HG02938 (cell line): ENCODE measurements at regions not wholly inside any gene's neighbourhood (a gene's known extent, or its start where the extent isn't known, plus 50 kb on each side); places are given as distances from the start of the nearest gene placed in this dataset.
"Not testable (repeated sequence)": the region's sequence is repeated elsewhere in the genome, so short reads cannot be mapped to it uniquely, and the experiment has no call there.

ENCODE experiments used
- ATAC-seq: cut with Tn5 transposase; IDR thresholded peaks from one replicate; pipeline ENCODE4 v1.9.1; 2021; ENCODE audit warnings: mild to moderate bottlenecking, moderate library complexity; ENCODE audit not compliant: unreplicated experiment

GRCh38 chr5:17326600-17327037 is 109.2 kb downstream of the BASP1 start:
- ATAC-seq: no peak

DNA sequence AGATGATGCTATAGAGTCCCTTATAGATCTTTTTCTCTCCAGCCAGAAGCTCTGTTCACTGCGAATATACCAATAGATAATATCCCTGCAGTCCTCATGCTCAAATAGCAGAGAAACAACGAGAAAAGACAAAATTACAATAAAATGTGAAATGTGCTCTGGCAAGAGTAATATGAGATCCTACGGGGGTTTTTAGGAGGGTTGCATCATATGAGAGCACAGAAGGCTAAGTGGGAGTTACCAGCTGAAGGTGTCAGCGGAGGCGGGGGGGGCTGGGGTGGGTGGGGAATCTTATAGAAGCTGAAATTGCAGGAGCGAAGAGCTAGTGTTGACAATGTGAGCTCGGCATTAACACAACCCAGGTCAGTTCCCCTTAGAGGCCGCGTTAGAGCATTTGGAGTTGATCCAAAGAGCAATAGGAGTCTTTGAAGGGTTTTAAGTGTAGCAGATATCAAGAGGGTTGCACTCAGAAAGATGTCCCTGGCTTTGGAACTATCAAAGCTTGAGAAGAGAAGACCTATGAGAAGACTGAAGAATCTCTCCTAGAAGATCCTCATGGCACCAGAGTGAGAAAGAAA is 109.7 kb downstream of the BASP1 start:
- no peak for ATAC-seq

DNA sequence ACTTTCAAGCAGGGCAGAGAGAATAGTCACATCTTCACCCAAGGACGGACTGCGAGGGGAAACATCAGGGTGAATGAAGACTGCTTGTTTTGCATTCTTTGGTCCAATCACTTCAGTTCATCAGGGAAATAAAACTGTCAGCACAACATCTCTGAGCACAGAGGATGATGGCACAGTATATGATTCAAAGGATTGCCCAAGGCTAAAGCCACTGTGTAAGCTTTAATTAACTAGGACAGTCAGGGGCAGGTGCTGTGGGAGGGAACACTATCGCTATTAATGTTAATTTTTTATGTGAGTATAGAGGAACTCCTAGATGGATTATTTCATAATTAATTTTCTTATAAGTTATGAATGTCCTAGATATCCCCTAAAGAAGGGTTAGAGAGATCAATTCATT is 112.1 kb downstream of the BASP1 start:
- ATAC-seq: no peak

DNA sequence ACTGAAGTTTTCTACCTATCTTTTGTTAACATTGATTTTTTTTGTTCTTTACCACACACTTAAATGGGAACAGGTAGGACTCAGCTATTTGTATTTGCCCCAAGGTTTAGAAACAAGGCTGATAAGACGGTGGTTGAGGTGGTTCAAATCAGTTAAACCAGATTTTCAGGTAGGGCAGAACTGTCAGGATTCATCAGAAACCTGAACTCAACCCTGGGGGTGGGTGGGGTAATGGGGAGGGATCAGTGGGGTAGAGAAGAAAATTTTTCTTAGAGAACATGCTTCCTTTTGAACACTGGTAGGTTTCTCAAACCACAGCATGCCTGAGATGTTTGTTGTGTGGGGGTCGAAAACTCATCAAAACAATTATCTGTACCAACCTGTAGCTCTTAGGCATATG is 113.0 kb downstream of the BASP1 start:
- ATAC-seq: no peak

- no peak for ATAC-seq
Measured at GRCh38 chr5:17331651-17332050, 114.2 kb downstream of the BASP1 start.

DNA sequence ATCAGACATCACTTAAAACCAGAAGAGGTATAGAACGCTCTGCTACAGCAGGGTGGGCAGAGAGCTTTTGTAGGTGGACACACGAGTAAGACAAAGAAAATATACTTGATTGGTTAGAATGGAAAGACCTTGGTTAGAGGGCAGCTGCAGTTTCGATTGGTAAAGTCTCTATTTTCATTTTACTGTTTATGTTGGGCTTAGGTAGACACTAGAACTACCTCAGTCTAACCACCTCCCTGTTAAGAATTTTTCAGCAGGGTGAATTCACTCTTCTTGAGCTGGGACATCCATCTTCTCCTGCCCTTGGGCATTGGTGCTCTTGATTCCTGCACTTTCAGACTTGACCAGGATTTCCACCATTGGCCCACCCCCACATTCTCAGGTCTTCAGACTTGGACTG is 116.3 kb downstream of the BASP1 start:
- ATAC-seq: no peak

DNA sequence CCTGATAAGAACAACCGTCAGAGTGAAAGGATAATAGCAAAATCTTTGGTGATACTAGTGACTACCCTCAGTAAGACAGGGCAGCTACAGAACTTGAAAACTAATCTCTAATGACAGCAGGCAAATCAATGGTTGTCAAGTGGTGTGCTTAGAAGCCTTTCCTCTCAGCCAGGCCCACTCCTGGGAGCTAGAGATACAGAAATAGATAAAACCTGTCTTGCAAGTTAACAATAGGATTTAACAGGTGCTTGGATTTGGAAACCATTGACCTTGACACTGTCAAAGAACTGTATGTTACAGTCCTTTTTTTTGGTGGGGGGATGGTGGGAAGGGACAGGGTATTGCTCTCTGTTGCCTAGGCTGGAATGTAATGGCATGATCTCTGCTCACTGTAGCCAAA is 118.6 kb downstream of the BASP1 start:
- no peak for ATAC-seq

- not testable (repeated sequence) for ATAC-seq
Measured at GRCh38 chr5:17336723-17337122, 119.3 kb downstream of the BASP1 start.

DNA sequence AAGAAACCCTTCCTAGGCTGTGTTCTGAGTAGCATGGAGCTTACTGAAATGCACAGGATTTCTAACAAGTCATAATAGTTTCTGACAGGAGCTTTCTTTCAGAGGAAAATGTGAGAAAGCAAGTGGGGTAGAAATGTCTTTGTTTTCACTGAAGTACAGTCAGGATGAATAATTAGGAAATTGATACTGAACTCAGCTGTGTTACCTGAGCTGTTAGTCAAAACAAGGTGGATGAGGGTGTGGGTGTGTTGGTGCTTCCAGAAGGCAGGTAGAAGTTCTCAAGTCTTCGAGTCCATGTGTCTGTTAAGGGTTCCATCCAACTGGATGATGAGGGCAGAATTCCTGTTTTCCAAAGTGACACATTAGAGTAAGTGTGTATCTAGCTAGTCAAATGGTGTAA is 122.4 kb downstream of the BASP1 start:
- ATAC-seq: no peak

- ATAC-seq: no peak
Measured at GRCh38 chr5:17340379-17340778, 122.9 kb downstream of the BASP1 start.

DNA sequence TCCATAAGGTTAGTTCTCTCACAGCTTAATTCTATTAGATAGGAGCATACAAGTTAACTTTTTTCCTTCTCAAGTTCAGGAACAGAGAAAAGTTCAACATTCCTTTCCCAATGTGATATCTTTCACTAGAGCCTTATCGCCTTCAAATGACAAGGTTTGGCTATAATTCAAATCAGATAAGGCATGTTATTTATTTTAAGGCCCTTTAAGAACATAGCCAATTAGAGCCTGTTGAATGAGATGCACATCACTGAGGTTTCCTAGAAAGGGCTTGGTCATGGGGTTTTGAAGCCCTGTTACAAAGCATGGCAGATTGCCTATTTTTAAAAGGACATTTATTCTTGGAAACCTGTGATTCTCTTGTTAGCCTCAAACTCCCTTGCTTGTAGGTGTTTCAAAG is 123.4 kb downstream of the BASP1 start:
- ATAC-seq: no peak

- ATAC-seq: peak; percentile 77
Measured at GRCh38 chr5:17343675-17344074, 126.2 kb downstream of the BASP1 start.

- no peak for ATAC-seq
Measured at GRCh38 chr5:17346811-17347210, 129.4 kb downstream of the BASP1 start.

DNA sequence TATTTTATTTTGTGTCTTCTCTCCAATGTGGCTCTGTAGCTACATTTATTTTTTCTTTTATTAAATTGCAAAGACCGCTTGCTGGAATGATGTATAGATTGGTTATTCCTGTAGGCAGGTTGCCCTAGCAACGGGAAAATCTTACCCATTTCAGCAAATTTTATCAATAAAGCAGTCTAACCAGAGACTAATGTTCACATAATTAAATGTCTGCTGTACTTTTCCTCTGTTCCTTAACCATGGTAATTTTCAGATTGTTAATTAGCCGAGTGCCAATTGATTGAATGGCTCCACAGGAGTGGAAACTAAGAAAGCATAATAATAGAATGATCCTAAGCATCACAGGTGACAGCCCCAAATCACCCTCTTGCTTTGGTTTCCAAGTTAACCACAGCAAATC is 134.8 kb downstream of the BASP1 start:
- no peak for ATAC-seq

GRCh38 chr5:17354265-17354664 is 136.8 kb downstream of the BASP1 start:
- no peak for ATAC-seq

DNA sequence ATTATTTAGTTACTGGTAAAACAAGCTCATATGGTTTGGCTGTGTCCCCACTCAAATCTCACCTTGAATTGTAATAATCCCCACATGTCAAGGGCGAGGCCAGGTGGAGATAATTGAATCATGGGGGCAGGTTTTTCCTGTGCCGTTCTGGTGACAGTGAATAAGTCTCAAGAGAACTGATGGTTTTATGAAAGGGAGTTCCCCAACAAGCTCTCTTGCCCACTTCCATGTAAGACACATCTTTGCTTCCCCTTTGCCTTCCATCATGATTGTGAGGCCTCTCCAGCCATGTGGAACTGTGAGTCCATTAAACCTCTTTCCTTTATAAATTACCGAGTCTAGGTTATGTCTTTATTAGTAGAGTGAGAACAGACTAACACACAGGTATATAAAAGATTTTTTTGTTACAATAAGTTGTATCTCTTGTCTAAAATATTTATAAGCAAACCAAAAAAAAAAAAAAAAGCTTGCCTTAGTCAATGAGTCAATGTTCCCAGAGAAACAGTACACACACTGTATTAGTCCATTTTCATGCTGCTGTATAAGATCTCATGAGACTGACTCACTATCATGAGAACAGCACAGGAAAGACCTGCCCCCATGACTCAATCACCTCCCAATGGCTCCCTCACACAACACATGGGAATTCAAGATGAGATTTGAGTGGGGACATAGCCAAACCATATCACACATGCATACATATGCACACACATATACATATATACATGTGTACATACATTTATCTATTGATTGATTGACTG is 138.3 kb downstream of the BASP1 start:
- ATAC-seq: no peak

DNA sequence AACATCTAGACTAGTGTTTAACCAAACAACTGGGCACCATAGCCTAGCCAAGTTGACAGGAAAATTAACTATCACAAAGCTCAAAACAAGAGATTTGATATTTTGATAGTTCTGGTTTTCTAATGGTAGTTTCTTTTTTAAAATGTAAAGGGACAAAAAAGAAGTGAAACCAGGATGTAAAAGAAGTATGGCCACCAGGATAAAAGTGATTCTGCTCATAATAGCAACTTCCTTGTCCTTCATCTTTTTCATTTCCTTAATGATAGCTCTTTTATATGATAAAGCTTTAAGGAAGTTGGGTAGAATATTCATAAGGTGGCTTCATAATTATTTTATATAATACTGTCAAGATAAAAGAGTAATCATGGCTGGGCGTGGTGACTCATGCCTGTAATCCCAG is 139.1 kb downstream of the BASP1 start:
- no peak for ATAC-seq

- no peak for ATAC-seq
Measured at GRCh38 chr5:17357504-17357903, 140.1 kb downstream of the BASP1 start.

DNA sequence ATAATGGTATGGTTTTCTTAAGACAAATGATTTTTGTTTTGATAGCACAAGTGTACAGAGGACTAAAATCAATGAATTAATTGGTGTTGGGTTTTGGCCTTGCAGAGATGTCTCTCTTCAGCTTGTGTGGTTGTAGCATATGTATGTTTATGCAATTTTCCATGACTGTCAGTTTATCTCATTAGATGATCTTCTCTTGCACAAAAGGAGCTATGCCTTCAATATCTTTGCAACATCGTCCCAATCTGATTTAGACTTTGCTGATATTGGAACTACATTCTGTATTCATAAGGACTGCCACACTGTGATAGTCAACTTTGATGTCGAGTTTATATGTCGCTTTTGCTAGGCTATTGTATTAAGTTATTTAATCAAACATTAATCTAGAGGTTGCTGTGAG is 140.0 kb upstream of the TAF11L2 start:
- no peak for ATAC-seq

- ATAC-seq: no peak
Measured at GRCh38 chr5:17359451-17360011, 138.5 kb upstream of the TAF11L2 start.

- ATAC-seq: no peak
Measured at GRCh38 chr5:17360879-17361278, 137.2 kb upstream of the TAF11L2 start.

- ATAC-seq: no peak
Measured at GRCh38 chr5:17361331-17361730, 136.7 kb upstream of the TAF11L2 start.
